Psoas muscle (tissue), 7 donors: ENCODE measurements at regions not wholly inside any gene's neighbourhood (a gene's known extent, or its start where the extent isn't known, plus 50 kb on each side); places are given as distances from the start of the nearest gene placed in this dataset.
"Not testable (repeated sequence)": the region's sequence is repeated elsewhere in the genome, so short reads cannot be mapped to it uniquely, and the experiment has no call there.

Experiments
- ATAC-seq, 4 donors: fragments of 200-7000 bp; cut with Tn5 transposase; one replicate each; pipeline ENCODE4 v1.9.1; 2020; ENCODE audit warnings: moderate library complexity in 3 of 4, mild to moderate bottlenecking in 2 of 4
- DNase-seq, 2 donors: peaks; one replicate each; pipeline ENCODE4 v3.0.0-alpha.2; 2020
- H3K27ac ChIP-seq: fragments of 200-600 bp; one replicate; pipeline ENCODE4 v1.8.0; 2022
- H3K27me3 ChIP-seq, 3 donors: fragments of 200-600 bp in 1 of 3; one replicate each; pipeline versions ENCODE4 v1.6.1 to v1.8.0; 2013 to 2022; ENCODE audit warnings: low read length in 2 of 3, mild to moderate bottlenecking in 2 of 3, moderate library complexity in 1 of 3; ENCODE audit not compliant: insufficient read depth in 3 of 3
- H3K36me3 ChIP-seq, 2 donors: fragments of 200-600 bp in 1 of 2; one replicate each; pipeline versions ENCODE4 v1.6.1 to v1.8.0; 2013 to 2022; ENCODE audit warnings: low read depth in 1 of 2, mild to moderate bottlenecking in 1 of 2, moderate library complexity in 1 of 2; ENCODE audit not compliant: insufficient read depth in 1 of 2
- H3K4me1 ChIP-seq: fragments of 200-600 bp; one replicate; pipeline ENCODE4 v1.8.0; 2022
- H3K4me3 ChIP-seq: fragments of 200-600 bp; one replicate; pipeline ENCODE4 v1.8.0; 2022; ENCODE audit warnings: mild to moderate bottlenecking
- H3K9me3 ChIP-seq: fragments of 200-600 bp; one replicate; pipeline ENCODE4 v1.8.0; 2022
- WGBS, 3 donors: extraction: QIAGEN DNeasy Blood & Tissue Kit; methylation state at CpG; one replicate each; pipeline versions ENCODE4 v1.1.6 to v1.1.7; 2013; 5-methylcytosine and 5-hydroxymethylcytosine counted together
- intact Hi-C, 2 donors: fragments of 100-400 bp; cut with DNase I; formaldehyde crosslinking; loops; one replicate each; pipeline versions ENCODE4 v1.11.0 to v1.14.2; 2022
- TF ChIP-seq, protein P1 (sequence below): fragments of 200-600 bp; IDR thresholded peaks from one replicate; pipeline ENCODE4 v1.8.0; 2022; ENCODE audit warnings: antibody characterized with exemption
- donor health status: healthy with polysubstance abuse.
- donor health status: DM: no; HTN: no; CAD: no; lungs with moderate emphysema.
- donor health status: Bipolar disorder and iron deficiency.
- donor health status: healthy.
- donor health status: DM: yes; HTN: yes; CAD: no.
- donor health status: DM: no; HTN: no; CAD: no.
- donor health status: DM: yes; HTN: yes; CAD: no.

- Histone ChIP-seq H3K4me3 (no peak overlapping the region), H3K9me3 (no peaks in the 10 kb centered on the region), H3K27me3 (no peaks in the 10 kb centered on the region), H3K36me3 (no peaks in the 10 kb centered on the region), H3K27ac (no peak overlapping the region), H3K4me1 (no peaks in the 10 kb centered on the region)
- DNase-seq (no peak), ATAC-seq (no peak)
- TF ChIP-seq, protein P1, sequence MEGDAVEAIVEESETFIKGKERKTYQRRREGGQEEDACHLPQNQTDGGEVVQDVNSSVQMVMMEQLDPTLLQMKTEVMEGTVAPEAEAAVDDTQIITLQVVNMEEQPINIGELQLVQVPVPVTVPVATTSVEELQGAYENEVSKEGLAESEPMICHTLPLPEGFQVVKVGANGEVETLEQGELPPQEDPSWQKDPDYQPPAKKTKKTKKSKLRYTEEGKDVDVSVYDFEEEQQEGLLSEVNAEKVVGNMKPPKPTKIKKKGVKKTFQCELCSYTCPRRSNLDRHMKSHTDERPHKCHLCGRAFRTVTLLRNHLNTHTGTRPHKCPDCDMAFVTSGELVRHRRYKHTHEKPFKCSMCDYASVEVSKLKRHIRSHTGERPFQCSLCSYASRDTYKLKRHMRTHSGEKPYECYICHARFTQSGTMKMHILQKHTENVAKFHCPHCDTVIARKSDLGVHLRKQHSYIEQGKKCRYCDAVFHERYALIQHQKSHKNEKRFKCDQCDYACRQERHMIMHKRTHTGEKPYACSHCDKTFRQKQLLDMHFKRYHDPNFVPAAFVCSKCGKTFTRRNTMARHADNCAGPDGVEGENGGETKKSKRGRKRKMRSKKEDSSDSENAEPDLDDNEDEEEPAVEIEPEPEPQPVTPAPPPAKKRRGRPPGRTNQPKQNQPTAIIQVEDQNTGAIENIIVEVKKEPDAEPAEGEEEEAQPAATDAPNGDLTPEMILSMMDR: no peak
- 14 to 25% (median 18%) methylated on average over 2 of the region's 2 CpGs for WGBS, 3 donors
- intact Hi-C loops: no loop called here
Observed at GRCh38 chr12:84463741-84464495, 448.7 kb downstream of the SLC6A15 start.

GRCh38 chr12:84455598-84455997, 457.0 kb downstream of the SLC6A15 start:
- TF ChIP-seq, protein P1: no peak
- no peak overlapping the region for H3K27ac ChIP-seq
- WGBS, 3 donors: 83 to 90% (median 85%) methylated on average over 2 of the region's 2 CpGs
- no peaks in the 10 kb centered on the region for H3K4me1 ChIP-seq
- no peak for ATAC-seq
- H3K9me3 ChIP-seq: no peaks in the 10 kb centered on the region
- no peaks in the 10 kb centered on the region for H3K36me3 ChIP-seq
- no peak overlapping the region for H3K4me3 ChIP-seq
- intact Hi-C loops: no loop called here
- no peaks in the 10 kb centered on the region for H3K27me3 ChIP-seq
- no peak for DNase-seq

DNA sequence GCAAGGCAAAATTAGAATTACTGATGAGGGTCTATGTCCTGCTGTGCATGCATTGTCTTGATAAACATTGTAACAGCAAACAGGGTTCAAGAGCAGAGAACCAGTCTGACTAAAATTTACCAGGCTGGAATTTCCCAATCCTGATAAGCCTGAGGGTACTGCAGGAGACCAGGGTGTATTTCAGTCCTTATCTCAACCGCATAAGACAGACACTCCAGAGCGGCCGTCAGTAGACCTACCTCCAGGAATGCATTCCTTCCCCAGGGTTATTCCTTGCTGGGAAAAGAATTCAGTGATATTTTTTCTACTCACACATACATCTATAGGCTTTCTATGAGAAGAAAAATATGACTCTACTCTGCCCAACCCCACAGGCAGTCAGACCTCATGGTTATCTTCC, 466.1 kb downstream of the SLC6A15 start:
- H3K27ac ChIP-seq, H3K36me3 ChIP-seq, H3K9me3 ChIP-seq, intact Hi-C loops, ATAC-seq, DNase-seq, H3K4me3 ChIP-seq, H3K4me1 ChIP-seq, H3K27me3 ChIP-seq: not testable (repeated sequence)
- 90 to 100% (median 95%) methylated on average over 3 of the region's 3 CpGs for WGBS, 3 donors

- TF ChIP-seq, protein P1: no peak
- Histone ChIP-seq H3K4me3 (no peak overlapping the region), H3K27ac (no peak overlapping the region), H3K36me3 (no peaks in the 10 kb centered on the region), H3K4me1 (no peaks in the 10 kb centered on the region), H3K27me3 (no peaks in the 10 kb centered on the region), H3K9me3 (no peaks in the 10 kb centered on the region)
- ATAC-seq (no peak), DNase-seq (no peak)
- WGBS, 3 donors: 50 to 93% (median 86%) methylated on average over 1 of the region's 1 CpG
- intact Hi-C loops: no loop called here
Observed at GRCh38 chr12:84436134-84436533, 476.5 kb downstream of the SLC6A15 start.

GRCh38 chr12:84435682-84436081, 476.9 kb downstream of the SLC6A15 start:
- no peaks in the 10 kb centered on the region for H3K36me3 ChIP-seq
- H3K27ac ChIP-seq: no peak overlapping the region
- DNase-seq (no peak), ATAC-seq (no peak)
- no peak overlapping the region for H3K4me3 ChIP-seq
- WGBS, 3 donors: 30 to 48% (median 35%) methylated on average over 2 of the region's 2 CpGs
- H3K4me1 ChIP-seq: no peaks in the 10 kb centered on the region
- intact Hi-C loops: no loop called here
- TF ChIP-seq, protein P1: no peak
- H3K9me3 ChIP-seq: no peaks in the 10 kb centered on the region
- H3K27me3 ChIP-seq: no peaks in the 10 kb centered on the region
